ENCODE measurements at regions not wholly inside any gene's neighbourhood (a gene's known extent, or its start where the extent isn't known, plus 50 kb on each side); places are given as distances from the start of the nearest gene placed in this dataset.
"Not testable (repeated sequence)": the region's sequence is repeated elsewhere in the genome, so short reads cannot be mapped to it uniquely, and the experiment has no call there.

GRCh38 chr12:107377596-107378385 lies 284.4 kb upstream of the CRY1 start:
- DNase-seq = no peak

GRCh38 chr12:107378609-107379008 lies 285.3 kb upstream of the CRY1 start:
- DNase-seq = no peak

GRCh38 chr12:107379142-107379851 lies 285.9 kb upstream of the CRY1 start:
- DNase-seq = not testable (repeated sequence)

GRCh38 chr12:107379852-107380567 lies 286.7 kb upstream of the CRY1 start:
- no peak for DNase-seq

GRCh38 chr12:107384645-107385044 lies 291.3 kb upstream of the CRY1 start:
- DNase-seq = no peak

GRCh38 chr12:107385509-107385908 lies 292.2 kb upstream of the CRY1 start:
- DNase-seq = no peak

GRCh38 chr12:107386569-107386968 lies 293.2 kb upstream of the CRY1 start:
- DNase-seq = no peak

- no peak for DNase-seq
These were observed 294.9 kb upstream of the CRY1 start for GRCh38 chr12:107388263-107388662.

- DNase-seq = no peak
These were observed 295.2 kb upstream of the PWP1 start for GRCh38 chr12:107390414-107390813.

- DNase-seq = no peak
These were observed 292.4 kb upstream of the PWP1 start for GRCh38 chr12:107393043-107393717.

GRCh38 chr12:107394693-107395092 lies 290.9 kb upstream of the PWP1 start:
- DNase-seq = no peak

GRCh38 chr12:107395817-107396216 lies 289.8 kb upstream of the PWP1 start:
- DNase-seq = no peak

- no peak for DNase-seq
These were observed 288.6 kb upstream of the PWP1 start for GRCh38 chr12:107396991-107397390.

GRCh38 chr12:107397890-107398500 lies 287.6 kb upstream of the PWP1 start:
- DNase-seq = no peak

- no peak for DNase-seq
These were observed 286.6 kb upstream of the PWP1 start for GRCh38 chr12:107399046-107399445.

GRCh38 chr12:107400686-107401447 lies 284.7 kb upstream of the PWP1 start:
- no peak for DNase-seq

- peak; percentile 47 for DNase-seq
These were observed 283.3 kb upstream of the PWP1 start for GRCh38 chr12:107402041-107403022.

GRCh38 chr12:107404981-107405380 lies 280.6 kb upstream of the PWP1 start:
- no peak for DNase-seq

- DNase-seq = no peak
These were observed 280.2 kb upstream of the PWP1 start for GRCh38 chr12:107405436-107405835.

GRCh38 chr12:107406932-107407331 lies 278.7 kb upstream of the PWP1 start:
- no peak for DNase-seq
